Spleen (tissue), 11 donors: ENCODE measurements at regions not wholly inside any gene's neighbourhood (a gene's known extent, or its start where the extent isn't known, plus 50 kb on each side); places are given as distances from the start of the nearest gene placed in this dataset.

Experiments used
- DNase-seq: peaks from one replicate; pipeline ENCODE4 v3.0.0-alpha.2; 2020
- H3K27ac ChIP-seq, 8 donors: fragments of 200-600 bp; sonication (generic) in 7 of 8; 1 replicate in 4 of 8; 2 replicates in 4 of 8; pipeline versions ENCODE4 v1.5.0 to v1.8.0; 2016 to 2021; ENCODE audit warnings: inconsistent platforms in 4 of 8, mild to moderate bottlenecking in 4 of 8, moderate library complexity in 1 of 8
- H3K27me3 ChIP-seq, 7 donors: fragments of 200-600 bp; sonication (generic) in 6 of 7; replicated peaks in 1 of 7; 1 replicate in 4 of 7; 2 replicates in 3 of 7; pipeline versions ENCODE4 v1.5.0 to v1.8.0; 2016 to 2021; ENCODE audit warnings: inconsistent platforms in 3 of 7, mild to moderate bottlenecking in 1 of 7
- H3K36me3 ChIP-seq, 6 donors: fragments of 200-600 bp; sonication (generic) in 5 of 6; 1 replicate in 4 of 6; 2 replicates in 2 of 6; pipeline versions ENCODE4 v1.5.0 to v1.8.0; 2016 to 2021; ENCODE audit warnings: inconsistent platforms in 2 of 6
- H3K4me1 ChIP-seq, 6 donors: fragments of 200-600 bp; sonication (generic) in 5 of 6; 1 replicate in 3 of 6; 2 replicates in 3 of 6; pipeline versions ENCODE4 v1.5.0 to v1.8.0; 2016 to 2021; ENCODE audit warnings: inconsistent platforms in 3 of 6
- H3K4me3 ChIP-seq, 8 donors: fragments of 200-600 bp; sonication (generic) in 7 of 8; 1 replicate in 4 of 8; 2 replicates in 4 of 8; pipeline versions ENCODE4 v1.5.0 to v1.8.0; 2016 to 2021; ENCODE audit warnings: inconsistent platforms in 4 of 8, mild to moderate bottlenecking in 4 of 8, moderate library complexity in 2 of 8
- H3K9me3 ChIP-seq, 8 donors: fragments of 200-600 bp; sonication (generic) in 7 of 8; 1 replicate in 4 of 8; 2 replicates in 4 of 8; pipeline versions ENCODE4 v1.5.0 to v1.8.0; 2016 to 2021; ENCODE audit warnings: inconsistent platforms in 4 of 8
- CTCF ChIP-seq, 11 experiments: fragments of 200-600 bp in 7 of 11; fragments of 450-650 bp in 4 of 11; sonication (generic) in 4 of 11; IDR thresholded peaks in 8 of 11; conservative IDR thresholded peaks in 3 of 11; 1 replicate in 7 of 11; 2 replicates in 4 of 11; pipeline versions ENCODE4 v1.4.0 to v1.8.0; 2016 to 2021; ENCODE audit warnings: antibody characterized with exemption in 11 of 11, inconsistent platforms in 4 of 11, mild to moderate bottlenecking in 1 of 11
- POLR2A ChIP-seq, 3 donors: fragments of 450-650 bp; IDR thresholded peaks; one replicate each; pipeline ENCODE4 v1.5.1; 2017; ENCODE audit warnings: antibody characterized with exemption in 3 of 3, mild to moderate bottlenecking in 1 of 3
- POLR2AphosphoS5 ChIP-seq, 3 donors: sonication (generic); formaldehyde crosslinking; IDR thresholded peaks; one replicate each; pipeline ENCODE4 v1.5.1; 2017; ENCODE audit warnings: antibody characterized with exemption in 3 of 3
- WGBS, 5 donors: extraction: QIAGEN DNeasy Blood & Tissue Kit in 3 of 5; methylation state at CpG; one replicate each; pipeline versions ENCODE4 v1.1.5 to v1.1.7; 2013 to 2018; 5-methylcytosine and 5-hydroxymethylcytosine counted together
- intact Hi-C: fragments of 100-400 bp; cut with DNase I; formaldehyde crosslinking; loops from one replicate; pipeline ENCODE4 v1.15.0; 2023; ENCODE audit warnings: low total_unique reads
- donor health status: healthy with polysubstance abuse.
- donor health status: DM: no; HTN: no; CAD: no; lungs with moderate emphysema.
- donor health status: DM: no; HTN: no; CAD: no.
- donor health status: Bipolar disorder and iron deficiency.
- donor health status: healthy.
- donor health status: DM: no; HTN: no; CAD: no.
- donor health status: DM: yes; HTN: yes; CAD: no.

DNA sequence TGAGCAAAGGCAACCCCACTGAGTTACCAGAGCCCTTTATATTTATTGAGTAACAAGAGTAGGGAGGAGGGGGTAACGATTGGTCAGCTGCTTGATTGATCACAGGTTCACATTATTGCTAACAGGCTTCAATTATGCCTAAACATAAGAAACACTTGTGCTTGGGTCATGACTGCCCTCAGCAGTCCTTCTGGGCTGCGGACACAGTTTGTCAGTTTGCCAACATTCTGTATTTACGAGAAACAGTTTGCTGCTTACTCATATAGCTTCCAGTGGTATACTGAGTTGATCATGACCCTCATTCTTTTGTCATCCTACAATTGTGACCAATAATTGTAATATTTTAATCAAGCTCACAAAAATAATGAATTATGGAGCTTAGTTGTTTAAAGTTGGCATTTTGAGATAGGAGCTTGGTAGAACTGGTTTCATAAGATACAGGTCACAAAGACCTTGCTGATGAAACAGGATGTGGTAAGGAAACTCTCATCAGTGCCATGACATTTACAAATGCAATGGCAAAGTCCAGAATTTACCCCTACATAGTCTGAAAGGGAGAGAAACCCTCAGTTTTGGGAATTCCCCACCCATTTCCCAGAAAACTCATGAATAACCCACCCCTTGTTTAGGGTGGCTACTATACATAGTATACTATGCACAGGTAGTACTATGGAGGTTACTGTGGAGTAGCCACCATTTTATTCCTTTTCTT lies 1421.0 kb upstream of the FLRT2 start:
- Histone ChIP-seq H3K27ac (no peak overlapping the region), H3K9me3 (peaks cover 0 to 24% (median 6%) of the 10 kb centered on the region in 8 donors), H3K27me3 (no peaks in the 10 kb centered on the region), H3K4me1 (no peaks in the 10 kb centered on the region), H3K4me3 (no peak overlapping the region), H3K36me3 (no peaks in the 10 kb centered on the region)
- intact Hi-C loops = no loop called here
- no peak for DNase-seq
- 59 to 91% (median 73%) methylated on average over 3 of the region's 3 CpGs for WGBS, 5 donors
- TF ChIP-seq POLR2A (IDR thresholded peaks at IDR 0.05) (no peak), POLR2AphosphoS5 (IDR thresholded peaks at IDR 0.05) (no peak)

DNA sequence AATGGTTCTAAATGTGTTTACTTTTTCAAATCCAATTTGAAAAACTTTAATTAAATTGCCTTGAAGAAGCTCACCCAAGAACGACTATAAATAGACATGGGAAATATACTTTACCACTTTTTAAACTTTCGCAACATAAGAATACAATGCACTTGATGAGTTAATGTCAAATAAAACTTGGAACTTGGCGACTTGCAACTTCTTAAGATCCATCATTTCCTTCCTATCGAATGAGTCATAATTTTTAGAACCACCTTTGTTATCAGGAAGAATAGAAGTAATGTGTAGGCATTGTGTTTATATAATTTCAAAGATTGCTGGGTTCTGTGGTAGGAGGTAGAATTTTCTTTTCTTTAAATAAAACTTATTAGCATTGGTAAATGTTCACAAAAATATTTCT lies 1417.4 kb upstream of the FLRT2 start:
- 60 to 76% (median 64%) methylated on average over 4 of the region's 4 CpGs for WGBS, 5 donors
- no peaks in the 10 kb centered on the region for H3K4me1 ChIP-seq
- no peak overlapping the region for H3K4me3 ChIP-seq
- H3K36me3 ChIP-seq = no peaks in the 10 kb centered on the region
- peaks cover 0 to 22% (median 10%) of the 10 kb centered on the region in 8 donors for H3K9me3 ChIP-seq
- intact Hi-C loops = no loop called here
- no peak overlapping the region for H3K27ac ChIP-seq
- no peak for TF ChIP-seq POLR2AphosphoS5 (IDR thresholded peaks at IDR 0.05)
- no peak for TF ChIP-seq CTCF (IDR thresholded peaks at IDR 0.05 in 8 of 11, conservative IDR thresholded peaks at IDR 0.05 in 3 of 11)
- no peak for TF ChIP-seq POLR2A (IDR thresholded peaks at IDR 0.05)
- H3K27me3 ChIP-seq = no peaks in the 10 kb centered on the region
- no peak for DNase-seq

GRCh38 chr14:84125676-84126075 lies 1404.3 kb upstream of the FLRT2 start:
- Histone ChIP-seq H3K4me1 (no peaks in the 10 kb centered on the region), H3K36me3 (no peaks in the 10 kb centered on the region), H3K4me3 (no peak overlapping the region), H3K9me3 (no peaks in the 10 kb centered on the region), H3K27me3 (no peaks in the 10 kb centered on the region), H3K27ac (no peak overlapping the region)
- TF ChIP-seq POLR2A (IDR thresholded peaks at IDR 0.05) (no peak), POLR2AphosphoS5 (IDR thresholded peaks at IDR 0.05) (no peak), CTCF (IDR thresholded peaks at IDR 0.05 in 8 of 11, conservative IDR thresholded peaks at IDR 0.05 in 3 of 11) (no peak)
- DNase-seq = no peak
- intact Hi-C loops = no loop called here
- WGBS, 5 donors = 79 to 88% (median 86%) methylated on average over 4 of the region's 4 CpGs

- Histone ChIP-seq H3K4me1 (no peaks in the 10 kb centered on the region), H3K4me3 (no peak overlapping the region), H3K9me3 (no peaks in the 10 kb centered on the region), H3K27ac (no peak overlapping the region), H3K27me3 (no peaks in the 10 kb centered on the region), H3K36me3 (no peaks in the 10 kb centered on the region)
- 62 to 85% (median 77%) methylated on average over 3 of the region's 3 CpGs for WGBS, 5 donors
- intact Hi-C loops = no loop called here
- TF ChIP-seq POLR2AphosphoS5 (IDR thresholded peaks at IDR 0.05) (no peak), CTCF (IDR thresholded peaks at IDR 0.05 in 8 of 11, conservative IDR thresholded peaks at IDR 0.05 in 3 of 11) (no peak), POLR2A (IDR thresholded peaks at IDR 0.05) (no peak)
- no peak for DNase-seq
Observed at GRCh38 chr14:84127495-84127894, 1402.4 kb upstream of the FLRT2 start.
